GM19468 (cell line): ENCODE measurements at regions not wholly inside any gene's neighbourhood (a gene's known extent, or its start where the extent isn't known, plus 50 kb on each side); places are given as distances from the start of the nearest gene placed in this dataset.

ENCODE experiments used
- ATAC-seq: cut with Tn5 transposase; IDR thresholded peaks from one replicate; pipeline ENCODE4 v1.9.1; 2021; ENCODE audit warnings: mild to moderate bottlenecking, moderate library complexity, moderate number of reproducible peaks; ENCODE audit not compliant: unreplicated experiment; ENCODE audit errors: extremely low read depth

GRCh38 chr10:44589181-44589943 is 204.5 kb upstream of the CXCL12 start:
- no peak for ATAC-seq

DNA sequence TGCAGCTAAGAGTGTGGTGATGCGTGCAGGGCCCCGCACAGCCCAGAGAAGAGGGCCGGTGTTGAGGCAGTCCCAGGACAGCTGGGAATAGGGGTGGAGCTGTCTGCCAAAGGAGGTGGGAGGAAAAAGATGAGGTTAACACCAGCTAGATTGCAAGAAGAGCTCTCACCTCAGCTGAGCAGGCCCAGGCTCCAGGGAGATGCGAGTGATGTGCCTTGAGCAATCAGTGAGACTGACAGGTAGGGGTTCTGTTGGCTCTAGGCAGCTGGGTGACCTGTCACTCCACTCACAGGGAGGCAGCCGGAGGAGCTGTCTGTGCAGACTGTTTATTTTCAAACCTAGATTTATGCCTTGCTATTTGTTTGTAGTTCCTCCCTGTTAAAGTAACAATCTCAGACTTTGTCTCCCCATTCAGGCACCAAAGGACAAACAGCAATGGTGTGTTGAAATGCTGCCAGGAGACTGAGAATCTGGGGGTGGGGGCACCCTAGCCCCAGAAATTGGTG is 205.1 kb upstream of the CXCL12 start:
- ATAC-seq, result no peak

DNA sequence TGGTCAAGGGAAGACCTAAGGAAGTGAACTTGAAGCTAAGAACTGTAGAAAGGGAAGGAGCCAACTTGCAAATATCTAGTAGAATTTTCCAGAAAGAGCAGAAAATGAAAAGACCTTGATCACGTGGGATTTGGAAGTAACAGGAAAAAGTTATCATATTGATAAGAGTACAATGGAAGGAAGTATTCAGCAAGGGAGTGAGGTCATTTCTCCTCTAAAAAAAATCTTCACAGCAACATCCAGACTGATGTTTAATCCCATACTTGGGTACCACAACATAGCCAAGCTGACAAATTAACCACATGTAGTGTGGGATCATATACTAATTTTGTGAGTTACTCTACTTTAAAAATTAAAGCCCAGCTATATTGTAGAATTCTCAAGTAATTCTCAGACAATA is 207.0 kb upstream of the CXCL12 start:
- ATAC-seq, result no peak

GRCh38 chr10:44593952-44594351 is 209.1 kb upstream of the CXCL12 start:
- no peak for ATAC-seq

- ATAC-seq, result no peak
Observed at GRCh38 chr10:44607116-44607515, 222.2 kb upstream of the CXCL12 start.

DNA sequence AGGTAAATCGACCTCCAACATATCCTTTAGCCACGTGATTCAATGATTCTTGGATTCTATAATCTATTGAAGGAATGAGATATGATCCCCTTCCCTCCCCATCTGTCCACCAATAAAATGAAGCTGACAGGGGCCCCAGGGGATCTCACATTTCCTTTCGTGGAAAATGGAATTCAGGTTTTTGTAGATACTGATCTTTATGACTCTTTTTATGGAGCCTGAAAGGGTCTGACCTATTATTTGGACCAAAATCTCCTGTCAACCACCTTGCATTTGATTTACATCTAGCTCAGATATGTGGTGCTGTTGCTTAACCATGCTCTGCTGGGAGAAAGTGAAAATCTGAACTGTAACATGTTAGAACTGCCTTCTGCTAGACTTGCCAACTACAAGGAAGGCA is 234.0 kb upstream of the CXCL12 start:
- ATAC-seq, result no peak

DNA sequence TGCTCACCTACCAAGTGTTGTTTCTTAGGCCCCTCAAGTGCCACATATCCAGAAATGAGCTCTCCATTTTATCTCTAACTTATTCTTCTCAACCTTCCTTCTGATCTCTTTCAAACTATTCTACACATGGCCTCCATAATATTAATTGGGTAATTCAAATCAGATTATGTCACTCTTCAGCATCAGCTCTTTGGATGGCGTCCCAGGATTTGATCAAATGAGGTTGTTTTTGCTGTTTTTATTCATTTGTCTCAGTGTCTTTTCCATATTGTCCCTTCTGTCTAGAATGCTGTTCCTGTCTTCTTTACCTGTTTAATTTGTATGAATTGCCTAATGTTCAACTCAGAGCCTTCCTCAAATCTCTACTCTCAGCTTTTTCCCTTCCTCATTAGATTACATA is 234.6 kb upstream of the CXCL12 start:
- ATAC-seq, result no peak

GRCh38 chr10:44619975-44620374 is 235.1 kb upstream of the CXCL12 start:
- no peak for ATAC-seq

- no peak for ATAC-seq
Observed at GRCh38 chr10:44627591-44628354, 242.9 kb upstream of the CXCL12 start.

- no peak for ATAC-seq
Observed at GRCh38 chr10:44628921-44629320, 244.0 kb upstream of the CXCL12 start.

DNA sequence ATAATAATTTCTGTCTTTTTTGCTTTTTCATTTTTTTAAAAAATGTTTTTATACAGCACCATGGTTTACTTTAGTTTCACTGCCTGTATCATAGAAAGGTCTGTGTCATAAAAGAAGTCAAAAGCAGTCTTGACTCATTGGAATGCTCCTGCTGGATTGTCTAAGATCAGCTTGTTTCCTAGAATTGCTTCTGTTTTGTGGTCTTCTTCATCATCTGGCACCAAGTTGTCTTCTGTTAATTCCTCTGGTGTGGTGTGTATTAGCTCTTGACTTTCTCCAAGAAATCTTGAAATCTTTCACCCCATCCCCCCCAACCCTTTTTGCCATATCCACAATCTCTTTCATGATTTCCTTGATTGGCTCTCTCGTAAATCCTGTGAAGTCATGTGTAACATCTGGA is 250.3 kb upstream of the CXCL12 start:
- ATAC-seq, result no peak

DNA sequence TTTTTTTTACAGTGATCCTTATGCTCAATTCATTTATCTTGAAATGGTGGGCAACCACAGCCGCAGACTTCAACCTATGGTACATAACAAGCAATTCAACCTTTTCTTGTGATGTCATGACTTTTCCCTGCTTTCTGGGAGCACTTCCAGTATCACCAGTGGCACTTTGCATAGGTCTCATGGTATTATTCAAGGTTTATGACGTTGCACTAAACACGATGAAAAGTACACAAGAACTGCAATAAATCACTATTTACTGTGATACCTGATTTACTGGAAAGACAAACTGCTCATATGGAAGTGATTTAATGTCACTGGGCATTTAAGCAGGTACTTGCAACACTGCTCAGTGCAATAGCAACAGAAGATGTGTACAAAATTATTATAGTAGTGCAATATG is 251.7 kb upstream of the CXCL12 start:
- no peak for ATAC-seq

GRCh38 chr10:44640429-44640828 is 255.5 kb upstream of the CXCL12 start:
- ATAC-seq, result no peak

DNA sequence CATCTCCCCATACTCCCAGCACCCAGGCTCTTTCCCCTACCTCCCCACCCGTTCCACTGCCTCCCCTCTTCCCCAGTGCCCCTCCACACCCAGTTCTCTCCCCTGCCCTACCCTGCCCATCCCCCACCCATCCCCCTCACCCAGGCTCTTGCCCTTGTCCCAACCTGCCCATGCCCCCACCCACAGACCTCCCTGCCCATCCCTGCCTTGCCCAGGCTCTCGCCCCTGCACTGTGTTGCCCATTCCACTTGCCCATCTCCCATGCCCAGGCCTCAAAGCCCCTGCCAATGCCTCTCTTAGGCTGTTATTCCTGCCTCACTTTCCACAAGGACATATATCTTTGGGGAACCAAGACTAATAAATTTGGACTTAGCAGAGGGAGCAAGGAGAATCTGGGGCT is 262.6 kb upstream of the CXCL12 start:
- ATAC-seq, result no peak

- peak; percentile 92 for ATAC-seq
Observed at GRCh38 chr10:44647877-44648542, 263.1 kb upstream of the CXCL12 start.

- no peak for ATAC-seq
Observed at GRCh38 chr10:44650691-44651661, 260.2 kb upstream of the TMEM72 start.

- ATAC-seq, result no peak
Observed at GRCh38 chr10:44651834-44652233, 259.3 kb upstream of the TMEM72 start.

GRCh38 chr10:44659320-44659719 is 251.8 kb upstream of the TMEM72 start:
- ATAC-seq, result no peak

DNA sequence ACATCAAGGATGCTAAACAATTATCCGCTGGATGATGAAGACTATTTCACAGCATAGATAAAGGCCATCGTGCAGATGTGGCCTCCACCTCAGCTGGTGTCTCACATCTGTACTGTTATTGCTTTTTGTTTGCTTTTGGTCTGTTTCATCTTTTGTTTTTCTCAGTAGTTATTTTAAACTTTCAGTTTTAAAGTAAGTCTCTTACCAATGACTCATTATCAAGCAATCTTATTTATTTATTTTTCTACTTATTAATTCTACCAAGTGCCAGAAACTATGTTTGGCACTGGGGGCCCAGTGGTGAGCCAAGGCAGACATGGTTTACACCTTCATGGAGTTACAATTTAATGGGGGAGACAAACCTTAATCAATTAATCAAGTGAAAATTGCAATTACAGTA is 250.9 kb upstream of the TMEM72 start:
- ATAC-seq, result no peak

DNA sequence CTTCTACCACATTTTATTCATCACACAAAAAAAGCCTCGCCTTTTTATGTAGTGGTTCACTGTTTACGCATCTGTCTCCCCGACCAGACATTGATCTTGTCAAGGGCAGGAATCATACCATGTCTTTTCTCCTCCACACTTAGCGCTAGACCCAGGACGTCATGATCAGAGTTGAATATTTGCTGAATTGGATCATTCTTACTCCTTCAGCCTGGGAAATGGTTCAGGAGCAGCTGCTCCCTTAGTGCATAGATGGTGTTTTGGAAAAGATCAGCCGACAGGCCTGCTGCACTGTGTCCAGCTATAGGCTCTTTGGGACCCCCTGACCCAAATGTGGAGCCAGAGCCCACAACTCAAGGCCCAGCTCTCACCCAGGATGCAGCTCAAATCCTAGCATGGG is 249.1 kb upstream of the TMEM72 start:
- ATAC-seq, result no peak
